Neural cell (in vitro differentiated cells): ENCODE measurements at regions not wholly inside any gene's neighbourhood (a gene's known extent, or its start where the extent isn't known, plus 50 kb on each side); places are given as distances from the start of the nearest gene placed in this dataset.
"Not testable (repeated sequence)": the region's sequence is repeated elsewhere in the genome, so short reads cannot be mapped to it uniquely, and the experiment has no call there.

Experiments
- EP300 ChIP-seq: fragments of 450-650 bp; conservative IDR thresholded peaks from 2 replicates; pipeline ENCODE4 v1.6.1; 2014; ENCODE audit warnings: antibody characterized with exemption, mild to moderate bottlenecking, moderate library complexity; ENCODE audit not compliant: poor library complexity, severe bottlenecking
- EZH2 ChIP-seq: fragments of 200-600, 300-800 bp; shearing (Covaris generic), sonication (generic); IDR thresholded peaks from 2 replicates; pipeline ENCODE4 v1.6.1; 2014; ENCODE audit warnings: antibody characterized with exemption, low read length, borderline replicate concordance, mild to moderate bottlenecking; ENCODE audit not compliant: insufficient read depth, poor library complexity, severe bottlenecking
- MXI1 ChIP-seq: fragments of 450-650 bp; conservative IDR thresholded peaks from 2 replicates; pipeline ENCODE4 v1.6.1; 2014; ENCODE audit warnings: antibody characterized with exemption, mild to moderate bottlenecking; ENCODE audit not compliant: poor library complexity, severe bottlenecking
- POLR2AphosphoS5 ChIP-seq: IDR thresholded peaks from 2 replicates; pipeline ENCODE4 v1.6.1; 2012
- RAD21 ChIP-seq: fragments of 450-650 bp; conservative IDR thresholded peaks from 2 replicates; pipeline ENCODE4 v1.6.1; 2014; ENCODE audit warnings: antibody characterized with exemption, mild to moderate bottlenecking, moderate library complexity
- SMC3 ChIP-seq: fragments of 450-650 bp; conservative IDR thresholded peaks from 2 replicates; pipeline ENCODE4 v1.6.1; 2014; ENCODE audit warnings: antibody characterized with exemption, mild to moderate bottlenecking, moderate library complexity; ENCODE audit not compliant: poor library complexity
- TAF1 ChIP-seq: IDR thresholded peaks from 2 replicates; pipeline ENCODE4 v1.6.1; 2012; ENCODE audit warnings: low read depth
- TF ChIP-seq, protein P1 (sequence below): fragments of 450-650 bp; IDR thresholded peaks from 2 replicates; pipeline ENCODE4 v1.5.1; 2014; ENCODE audit warnings: antibody characterized with exemption, mild to moderate bottlenecking, moderate library complexity; ENCODE audit not compliant: poor library complexity, severe bottlenecking
- TF ChIP-seq, protein P2 (sequence below): IDR thresholded peaks from 2 replicates; pipeline ENCODE4 v1.6.1; 2012; ENCODE audit warnings: borderline replicate concordance

GRCh38 chr5:67850906-67851305 is 364.6 kb upstream of the PIK3R1 start:
- not testable (repeated sequence) for TF ChIP-seq TAF1, RAD21, SMC3, POLR2AphosphoS5, EZH2, EP300, MXI1
- TF ChIP-seq, protein P1, sequence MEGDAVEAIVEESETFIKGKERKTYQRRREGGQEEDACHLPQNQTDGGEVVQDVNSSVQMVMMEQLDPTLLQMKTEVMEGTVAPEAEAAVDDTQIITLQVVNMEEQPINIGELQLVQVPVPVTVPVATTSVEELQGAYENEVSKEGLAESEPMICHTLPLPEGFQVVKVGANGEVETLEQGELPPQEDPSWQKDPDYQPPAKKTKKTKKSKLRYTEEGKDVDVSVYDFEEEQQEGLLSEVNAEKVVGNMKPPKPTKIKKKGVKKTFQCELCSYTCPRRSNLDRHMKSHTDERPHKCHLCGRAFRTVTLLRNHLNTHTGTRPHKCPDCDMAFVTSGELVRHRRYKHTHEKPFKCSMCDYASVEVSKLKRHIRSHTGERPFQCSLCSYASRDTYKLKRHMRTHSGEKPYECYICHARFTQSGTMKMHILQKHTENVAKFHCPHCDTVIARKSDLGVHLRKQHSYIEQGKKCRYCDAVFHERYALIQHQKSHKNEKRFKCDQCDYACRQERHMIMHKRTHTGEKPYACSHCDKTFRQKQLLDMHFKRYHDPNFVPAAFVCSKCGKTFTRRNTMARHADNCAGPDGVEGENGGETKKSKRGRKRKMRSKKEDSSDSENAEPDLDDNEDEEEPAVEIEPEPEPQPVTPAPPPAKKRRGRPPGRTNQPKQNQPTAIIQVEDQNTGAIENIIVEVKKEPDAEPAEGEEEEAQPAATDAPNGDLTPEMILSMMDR = not testable (repeated sequence)
- TF ChIP-seq, protein P2, sequence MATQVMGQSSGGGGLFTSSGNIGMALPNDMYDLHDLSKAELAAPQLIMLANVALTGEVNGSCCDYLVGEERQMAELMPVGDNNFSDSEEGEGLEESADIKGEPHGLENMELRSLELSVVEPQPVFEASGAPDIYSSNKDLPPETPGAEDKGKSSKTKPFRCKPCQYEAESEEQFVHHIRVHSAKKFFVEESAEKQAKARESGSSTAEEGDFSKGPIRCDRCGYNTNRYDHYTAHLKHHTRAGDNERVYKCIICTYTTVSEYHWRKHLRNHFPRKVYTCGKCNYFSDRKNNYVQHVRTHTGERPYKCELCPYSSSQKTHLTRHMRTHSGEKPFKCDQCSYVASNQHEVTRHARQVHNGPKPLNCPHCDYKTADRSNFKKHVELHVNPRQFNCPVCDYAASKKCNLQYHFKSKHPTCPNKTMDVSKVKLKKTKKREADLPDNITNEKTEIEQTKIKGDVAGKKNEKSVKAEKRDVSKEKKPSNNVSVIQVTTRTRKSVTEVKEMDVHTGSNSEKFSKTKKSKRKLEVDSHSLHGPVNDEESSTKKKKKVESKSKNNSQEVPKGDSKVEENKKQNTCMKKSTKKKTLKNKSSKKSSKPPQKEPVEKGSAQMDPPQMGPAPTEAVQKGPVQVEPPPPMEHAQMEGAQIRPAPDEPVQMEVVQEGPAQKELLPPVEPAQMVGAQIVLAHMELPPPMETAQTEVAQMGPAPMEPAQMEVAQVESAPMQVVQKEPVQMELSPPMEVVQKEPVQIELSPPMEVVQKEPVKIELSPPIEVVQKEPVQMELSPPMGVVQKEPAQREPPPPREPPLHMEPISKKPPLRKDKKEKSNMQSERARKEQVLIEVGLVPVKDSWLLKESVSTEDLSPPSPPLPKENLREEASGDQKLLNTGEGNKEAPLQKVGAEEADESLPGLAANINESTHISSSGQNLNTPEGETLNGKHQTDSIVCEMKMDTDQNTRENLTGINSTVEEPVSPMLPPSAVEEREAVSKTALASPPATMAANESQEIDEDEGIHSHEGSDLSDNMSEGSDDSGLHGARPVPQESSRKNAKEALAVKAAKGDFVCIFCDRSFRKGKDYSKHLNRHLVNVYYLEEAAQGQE = not testable (repeated sequence)
